ENCODE measurements at regions not wholly inside any gene's neighbourhood (a gene's known extent, or its start where the extent isn't known, plus 50 kb on each side); places are given as distances from the start of the nearest gene placed in this dataset.

DNA sequence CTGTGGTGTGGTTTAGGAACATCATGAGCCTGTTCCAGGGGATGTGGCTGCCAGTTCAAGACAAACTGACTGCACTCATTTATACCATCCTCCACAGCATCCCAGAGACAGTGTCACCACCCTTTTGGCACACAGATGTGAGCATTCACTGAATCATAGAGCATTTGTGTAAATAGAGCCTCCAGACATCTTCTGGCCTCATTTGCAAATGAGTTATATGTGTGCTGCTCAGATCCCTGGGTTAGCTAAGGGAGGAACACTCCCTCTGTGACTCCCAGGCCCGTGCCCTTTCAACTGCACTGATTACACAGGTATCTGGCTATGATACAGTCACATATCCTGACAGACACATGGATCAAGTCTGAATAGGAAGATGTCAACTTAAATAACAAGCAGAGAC is 351.5 kb upstream of the PLD5 start:
- Histone ChIP-seq H3K27ac (no peak overlapping the region), H3K36me3 (no peaks in the 10 kb centered on the region), H3K27me3 (replicated peaks in 1 of 7) (no peaks in the 10 kb centered on the region), H3K9me3 (no peaks in the 10 kb centered on the region), H3K4me3 (no peak overlapping the region), H3K4me1 (no peaks in the 10 kb centered on the region)
- WGBS, 5 donors: 38 to 90% (median 61%) methylated on average over 1 of the region's 1 CpG
- TF ChIP-seq POLR2A (IDR thresholded peaks at IDR 0.05): no peak
- TF ChIP-seq, protein P1, sequence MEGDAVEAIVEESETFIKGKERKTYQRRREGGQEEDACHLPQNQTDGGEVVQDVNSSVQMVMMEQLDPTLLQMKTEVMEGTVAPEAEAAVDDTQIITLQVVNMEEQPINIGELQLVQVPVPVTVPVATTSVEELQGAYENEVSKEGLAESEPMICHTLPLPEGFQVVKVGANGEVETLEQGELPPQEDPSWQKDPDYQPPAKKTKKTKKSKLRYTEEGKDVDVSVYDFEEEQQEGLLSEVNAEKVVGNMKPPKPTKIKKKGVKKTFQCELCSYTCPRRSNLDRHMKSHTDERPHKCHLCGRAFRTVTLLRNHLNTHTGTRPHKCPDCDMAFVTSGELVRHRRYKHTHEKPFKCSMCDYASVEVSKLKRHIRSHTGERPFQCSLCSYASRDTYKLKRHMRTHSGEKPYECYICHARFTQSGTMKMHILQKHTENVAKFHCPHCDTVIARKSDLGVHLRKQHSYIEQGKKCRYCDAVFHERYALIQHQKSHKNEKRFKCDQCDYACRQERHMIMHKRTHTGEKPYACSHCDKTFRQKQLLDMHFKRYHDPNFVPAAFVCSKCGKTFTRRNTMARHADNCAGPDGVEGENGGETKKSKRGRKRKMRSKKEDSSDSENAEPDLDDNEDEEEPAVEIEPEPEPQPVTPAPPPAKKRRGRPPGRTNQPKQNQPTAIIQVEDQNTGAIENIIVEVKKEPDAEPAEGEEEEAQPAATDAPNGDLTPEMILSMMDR (IDR thresholded peaks at IDR 0.05 in 8 of 11, conservative IDR thresholded peaks at IDR 0.05 in 3 of 11): no peak
- TF ChIP-seq POLR2AphosphoS5 (IDR thresholded peaks at IDR 0.05): no peak
- DNase-seq: no peak
- intact Hi-C loops (cut with DNase I; ENCODE audit: low total_unique reads): no loop called here

DNA sequence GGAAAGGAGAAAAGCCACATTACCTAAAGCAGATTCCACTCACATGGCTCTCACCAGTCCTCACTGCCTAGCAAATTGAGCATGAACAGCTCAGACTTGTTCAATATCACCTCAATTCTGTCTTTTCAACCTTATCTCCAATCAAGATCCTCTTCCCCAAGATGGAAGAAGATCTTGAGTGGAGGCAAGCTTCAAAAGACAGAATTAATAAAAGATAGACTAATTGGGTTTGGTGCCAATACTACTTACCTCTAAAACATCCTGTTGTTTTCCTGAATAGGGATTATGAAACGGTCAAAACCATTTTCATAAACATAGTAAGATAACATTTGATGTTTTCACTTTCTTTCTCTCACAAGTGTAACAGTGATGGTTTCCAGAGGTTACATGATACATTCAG is 349.2 kb upstream of the PLD5 start:
- H3K27me3 ChIP-seq (replicated peaks in 1 of 7): no peaks in the 10 kb centered on the region
- 34 to 58% (median 45%) methylated on average over 1 of the region's 1 CpG for WGBS, 5 donors
- TF ChIP-seq POLR2AphosphoS5 (IDR thresholded peaks at IDR 0.05): no peak
- TF ChIP-seq, protein P1 (IDR thresholded peaks at IDR 0.05 in 8 of 11, conservative IDR thresholded peaks at IDR 0.05 in 3 of 11): no peak
- TF ChIP-seq POLR2A (IDR thresholded peaks at IDR 0.05): no peak

DNA sequence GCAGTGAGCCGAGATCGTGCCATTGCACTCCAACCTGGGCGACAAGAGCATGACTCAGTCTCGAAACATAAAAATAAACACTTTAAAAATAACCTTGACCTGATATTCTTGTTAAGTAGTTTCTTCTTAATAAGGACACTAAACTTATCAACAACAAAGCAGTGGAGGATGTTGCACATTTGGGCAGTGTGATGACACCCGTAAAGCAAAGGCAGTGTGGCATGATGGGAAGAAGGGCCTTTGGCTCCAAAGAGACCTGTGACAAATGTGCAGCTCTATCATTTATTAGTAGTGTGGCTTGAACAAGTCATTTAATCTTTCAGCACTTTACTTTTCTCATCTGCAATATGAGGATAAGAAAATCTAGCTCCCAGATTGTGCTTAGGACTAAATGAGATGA is 348.0 kb upstream of the PLD5 start:
- no peak overlapping the region for H3K4me3 ChIP-seq
- intact Hi-C loops (cut with DNase I; ENCODE audit: low total_unique reads): no loop called here
- no peak for DNase-seq
- H3K4me1 ChIP-seq: no peaks in the 10 kb centered on the region
- H3K27ac ChIP-seq: no peak overlapping the region
- WGBS, 5 donors: 83 to 92% (median 86%) methylated on average over 5 of the region's 5 CpGs
- H3K9me3 ChIP-seq: no peaks in the 10 kb centered on the region
- no peak for TF ChIP-seq POLR2AphosphoS5 (IDR thresholded peaks at IDR 0.05)
- TF ChIP-seq POLR2A (IDR thresholded peaks at IDR 0.05): no peak
- TF ChIP-seq, protein P1 (IDR thresholded peaks at IDR 0.05 in 8 of 11, conservative IDR thresholded peaks at IDR 0.05 in 3 of 11): no peak
- H3K36me3 ChIP-seq: no peaks in the 10 kb centered on the region
- no peaks in the 10 kb centered on the region for H3K27me3 ChIP-seq (replicated peaks in 1 of 7)

More for the DNA sequence above, 349.2 kb upstream of the PLD5 start:
- Histone ChIP-seq H3K4me1 (no peaks in the 10 kb centered on the region), H3K4me3 (no peak overlapping the region), H3K9me3 (no peaks in the 10 kb centered on the region), H3K27ac (no peak overlapping the region), H3K36me3 (no peaks in the 10 kb centered on the region)
- intact Hi-C loops (cut with DNase I; ENCODE audit: low total_unique reads): no loop called here
- DNase-seq: no peak

DNA sequence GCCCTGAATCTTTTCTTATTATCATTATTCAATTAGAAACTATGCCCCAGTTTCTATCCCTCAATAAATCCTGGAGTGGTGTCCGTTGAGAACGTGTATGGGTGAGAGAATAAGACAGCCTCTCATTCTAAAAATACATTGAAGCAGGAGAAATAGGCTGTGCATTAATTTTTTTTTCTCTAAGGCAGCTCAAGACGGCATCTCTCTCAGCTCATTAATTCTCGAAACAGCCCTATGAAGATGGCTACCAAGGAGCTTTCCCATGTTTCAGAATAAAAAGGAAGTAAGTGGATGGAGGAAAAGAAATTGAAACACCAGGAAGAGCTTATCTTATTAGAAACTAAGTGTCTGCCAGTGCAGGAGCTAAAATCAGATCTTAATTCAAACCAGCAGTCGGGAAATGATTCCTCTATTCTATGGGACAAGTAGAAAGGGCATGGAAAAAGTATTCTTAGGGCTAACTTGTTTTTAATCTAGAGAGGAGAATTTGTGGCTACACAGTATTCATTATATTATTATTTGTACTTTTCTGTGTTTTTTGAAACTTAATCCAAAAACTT is 347.1 kb upstream of the PLD5 start:
- intact Hi-C loops (cut with DNase I; ENCODE audit: low total_unique reads): no loop called here
- no peaks in the 10 kb centered on the region for H3K9me3 ChIP-seq
- no peaks in the 10 kb centered on the region for H3K36me3 ChIP-seq
- H3K4me1 ChIP-seq: no peaks in the 10 kb centered on the region
- no peaks in the 10 kb centered on the region for H3K27me3 ChIP-seq (replicated peaks in 1 of 7)
- no peak for DNase-seq
- no peak overlapping the region for H3K27ac ChIP-seq
- 72 to 82% (median 74%) methylated on average over 5 of the region's 5 CpGs for WGBS, 5 donors
- H3K4me3 ChIP-seq: no peak overlapping the region
- no peak for TF ChIP-seq POLR2AphosphoS5 (IDR thresholded peaks at IDR 0.05)
- TF ChIP-seq, protein P1 (IDR thresholded peaks at IDR 0.05 in 8 of 11, conservative IDR thresholded peaks at IDR 0.05 in 3 of 11): no peak
- no peak for TF ChIP-seq POLR2A (IDR thresholded peaks at IDR 0.05)

All from spleen (tissue), 11 donors.